ENCODE measurements at regions not wholly inside any gene's neighbourhood (a gene's known extent, or its start where the extent isn't known, plus 50 kb on each side); places are given as distances from the start of the nearest gene placed in this dataset.
"Not testable (repeated sequence)": the region's sequence is repeated elsewhere in the genome, so short reads cannot be mapped to it uniquely, and the experiment has no call there.

DNA sequence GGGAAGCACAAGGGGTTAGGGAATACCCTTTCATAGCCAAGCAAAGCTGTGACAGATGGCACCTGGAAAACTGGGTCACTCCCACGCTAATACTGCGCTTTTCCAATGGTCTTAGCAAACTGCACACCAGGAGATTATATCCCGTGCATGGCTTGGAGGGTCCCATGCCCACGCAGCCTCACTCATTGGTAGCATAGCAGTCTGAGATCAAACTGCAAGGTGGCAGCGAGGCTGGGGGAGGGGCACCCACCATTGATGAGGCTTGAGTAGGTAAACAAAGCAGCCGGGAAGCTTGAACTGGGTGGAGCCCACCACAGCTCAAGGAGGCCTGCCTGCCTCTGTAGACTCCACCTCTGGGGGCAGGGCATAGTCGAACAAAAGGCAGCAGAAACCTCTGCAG lies 63.2 kb upstream of the ADAMTS3 start:
- H3K4me1 ChIP-seq (ENCODE audit: control insufficient read depth in 2 of 2, insufficient read depth in 2 of 2, low read length in 2 of 2); H3K9me3 ChIP-seq (ENCODE audit: control insufficient read depth in 2 of 2, insufficient read depth in 1 of 2, low read length in 1 of 2); H3K27me3 ChIP-seq (ENCODE audit: control insufficient read depth in 2 of 2, insufficient read depth in 1 of 2, low read length in 1 of 2); H3K27ac ChIP-seq (ENCODE audit: low read depth in 1 of 2, low read length in 1 of 2); DNase-seq (ENCODE audit: low read depth in 6 of 9, low spot score in 9 of 9); H3K36me3 ChIP-seq (ENCODE audit: control insufficient read depth in 2 of 2, insufficient read depth in 2 of 2, low read length in 1 of 2); H3K4me3 ChIP-seq (ENCODE audit: low read length in 2 of 2): not testable (repeated sequence)
- 87% methylated on average over 7 of the region's 7 CpGs for WGBS

DNA sequence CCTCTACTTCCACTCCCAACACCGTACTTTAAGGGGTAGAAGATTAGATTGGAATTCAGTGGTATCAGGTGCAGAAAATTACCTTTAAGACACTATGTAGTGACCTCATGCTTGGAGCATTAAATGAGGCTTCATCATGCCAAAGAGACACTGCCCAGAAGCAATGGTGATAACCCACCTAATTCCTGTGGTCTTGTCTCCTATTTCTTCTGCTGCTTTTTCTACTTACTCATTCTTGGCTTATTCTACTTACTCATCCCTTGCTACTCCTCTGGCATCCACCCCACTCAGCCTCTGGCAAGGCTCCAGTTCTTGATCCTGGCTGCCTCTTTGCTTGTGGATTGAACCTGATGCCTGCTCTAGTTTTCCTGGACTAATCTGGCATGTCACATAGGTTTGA lies 62.3 kb upstream of the ADAMTS3 start:
- Histone ChIP-seq H3K36me3 (ENCODE audit: control insufficient read depth in 2 of 2, insufficient read depth in 2 of 2, low read length in 1 of 2) (no peaks in the 10 kb centered on the region), H3K27ac (ENCODE audit: low read depth in 1 of 2, low read length in 1 of 2) (no peak overlapping the region), H3K4me3 (ENCODE audit: low read length in 2 of 2) (no peak overlapping the region), H3K4me1 (ENCODE audit: control insufficient read depth in 2 of 2, insufficient read depth in 2 of 2, low read length in 2 of 2) (no peaks in the 10 kb centered on the region), H3K9me3 (ENCODE audit: control insufficient read depth in 2 of 2, insufficient read depth in 1 of 2, low read length in 1 of 2) (no peaks in the 10 kb centered on the region), H3K27me3 (ENCODE audit: control insufficient read depth in 2 of 2, insufficient read depth in 1 of 2, low read length in 1 of 2) (no peaks in the 10 kb centered on the region)
- 96% methylated on average over 1 of the region's 1 CpG for WGBS
- no peak for DNase-seq (ENCODE audit: low read depth in 6 of 9, low spot score in 9 of 9)

DNA sequence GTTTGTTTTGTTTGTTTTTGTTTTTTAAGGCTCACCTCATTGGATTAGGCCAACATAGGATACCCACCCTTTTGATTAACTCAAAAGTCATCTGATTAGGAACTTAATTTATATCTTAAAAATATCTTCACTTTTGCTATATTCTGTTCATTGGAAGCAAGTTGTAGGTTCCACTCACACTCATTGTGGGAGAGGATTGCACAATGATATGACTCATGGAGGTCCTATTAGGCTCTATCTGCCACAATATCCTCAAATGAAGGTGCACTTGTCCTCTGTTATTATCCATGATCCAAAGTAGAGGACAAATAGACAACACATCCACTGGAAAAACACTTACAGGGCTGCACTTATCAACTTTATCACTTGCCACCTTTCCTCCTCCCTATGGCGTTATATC lies 60.5 kb upstream of the ADAMTS3 start:
- H3K9me3 ChIP-seq (ENCODE audit: control insufficient read depth in 2 of 2, insufficient read depth in 1 of 2, low read length in 1 of 2), result no peaks in the 10 kb centered on the region
- no peak overlapping the region for H3K27ac ChIP-seq (ENCODE audit: low read depth in 1 of 2, low read length in 1 of 2)
- 98% methylated on average over 1 of the region's 1 CpG for WGBS
- no peaks in the 10 kb centered on the region for H3K4me1 ChIP-seq (ENCODE audit: control insufficient read depth in 2 of 2, insufficient read depth in 2 of 2, low read length in 2 of 2)
- no peak for DNase-seq (ENCODE audit: low read depth in 6 of 9, low spot score in 9 of 9)
- H3K27me3 ChIP-seq (ENCODE audit: control insufficient read depth in 2 of 2, insufficient read depth in 1 of 2, low read length in 1 of 2), result no peaks in the 10 kb centered on the region
- no peaks in the 10 kb centered on the region for H3K36me3 ChIP-seq (ENCODE audit: control insufficient read depth in 2 of 2, insufficient read depth in 2 of 2, low read length in 1 of 2)
- H3K4me3 ChIP-seq (ENCODE audit: low read length in 2 of 2), result no peak overlapping the region

DNA sequence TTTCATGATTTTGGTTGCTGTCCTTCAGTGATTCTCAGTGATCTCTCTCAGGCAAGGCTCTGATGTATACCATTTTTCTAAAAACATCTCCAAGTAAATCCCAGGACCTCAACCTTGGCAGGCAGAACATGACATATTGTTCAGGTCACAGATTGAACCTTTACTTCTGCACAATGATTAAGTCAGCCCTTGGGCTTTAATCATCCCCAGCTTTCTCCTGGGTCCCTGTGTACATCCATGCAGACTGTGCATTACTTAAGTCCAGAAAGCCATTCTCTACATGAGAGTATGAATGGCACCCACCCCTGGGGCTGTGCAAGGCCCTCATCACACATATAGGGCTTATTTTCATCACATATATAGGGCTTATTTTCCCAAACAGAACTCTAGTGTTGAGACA lies 58.7 kb upstream of the ADAMTS3 start:
- H3K27me3 ChIP-seq (ENCODE audit: control insufficient read depth in 2 of 2, insufficient read depth in 1 of 2, low read length in 1 of 2), result no peaks in the 10 kb centered on the region
- H3K9me3 ChIP-seq (ENCODE audit: control insufficient read depth in 2 of 2, insufficient read depth in 1 of 2, low read length in 1 of 2), result no peaks in the 10 kb centered on the region
- no peaks in the 10 kb centered on the region for H3K4me1 ChIP-seq (ENCODE audit: control insufficient read depth in 2 of 2, insufficient read depth in 2 of 2, low read length in 2 of 2)
- H3K4me3 ChIP-seq (ENCODE audit: low read length in 2 of 2), result no peak overlapping the region
- DNase-seq (ENCODE audit: low read depth in 6 of 9, low spot score in 9 of 9), result no peak
- no peaks in the 10 kb centered on the region for H3K36me3 ChIP-seq (ENCODE audit: control insufficient read depth in 2 of 2, insufficient read depth in 2 of 2, low read length in 1 of 2)
- no peak overlapping the region for H3K27ac ChIP-seq (ENCODE audit: low read depth in 1 of 2, low read length in 1 of 2)
